ENCODE measurements at regions not wholly inside any gene's neighbourhood (a gene's known extent, or its start where the extent isn't known, plus 50 kb on each side); places are given as distances from the start of the nearest gene placed in this dataset.

GRCh38 chr2:146158072-146158674 is 1638.3 kb upstream of the ZEB2 start:
- no peak for DNase-seq

DNA sequence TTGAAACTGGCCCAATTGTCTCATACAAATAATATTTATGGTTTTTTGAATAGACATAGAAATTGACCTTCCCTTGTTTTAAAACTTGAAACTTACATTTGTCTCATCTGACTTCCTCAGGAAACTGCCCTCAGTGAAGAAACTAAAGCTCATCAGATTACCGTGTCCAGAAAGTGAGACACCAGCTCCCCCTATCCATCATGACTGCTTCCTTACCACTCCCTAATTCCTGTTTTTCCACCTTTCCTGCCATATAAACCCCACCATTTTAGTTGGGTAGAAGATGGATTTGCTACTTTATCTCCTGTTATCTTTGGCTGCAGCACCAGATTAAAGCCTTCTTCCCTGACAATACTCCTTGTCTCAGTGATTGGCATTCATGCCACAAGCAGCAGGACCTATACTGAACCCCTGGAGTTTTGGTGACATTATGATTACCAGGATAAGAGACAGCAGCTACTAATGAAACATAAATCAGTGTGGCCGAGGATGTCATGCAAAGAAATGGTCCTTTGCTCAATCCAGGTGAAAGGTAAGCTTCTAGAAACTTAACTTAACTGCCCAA is 1627.6 kb upstream of the ZEB2 start:
- DNase-seq, result no peak

GRCh38 chr2:146143971-146144370 is 1624.1 kb upstream of the ZEB2 start:
- DNase-seq, result peak; percentile 56

DNA sequence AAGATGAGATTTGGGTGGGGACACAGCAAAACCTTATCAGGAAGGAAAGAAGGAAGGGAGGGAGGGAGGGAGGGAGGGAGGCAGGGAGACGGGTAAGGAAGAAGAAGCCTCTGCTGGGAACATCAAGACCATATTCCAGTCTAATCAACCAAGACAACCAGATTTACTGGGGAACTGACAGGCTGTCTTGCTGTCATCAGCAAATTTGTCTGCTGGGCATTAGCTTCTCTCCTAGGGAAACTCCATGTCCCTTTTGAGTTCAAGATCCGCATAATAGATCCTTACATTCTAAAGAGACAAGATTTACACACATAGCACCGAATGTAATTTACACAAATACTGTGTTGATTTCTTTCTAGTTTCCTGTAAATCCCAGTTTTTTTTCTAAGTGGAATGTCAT is 1618.9 kb upstream of the ZEB2 start:
- DNase-seq, result no peak

GRCh38 chr2:146135245-146135644 is 1615.3 kb upstream of the ZEB2 start:
- DNase-seq, result no peak

DNA sequence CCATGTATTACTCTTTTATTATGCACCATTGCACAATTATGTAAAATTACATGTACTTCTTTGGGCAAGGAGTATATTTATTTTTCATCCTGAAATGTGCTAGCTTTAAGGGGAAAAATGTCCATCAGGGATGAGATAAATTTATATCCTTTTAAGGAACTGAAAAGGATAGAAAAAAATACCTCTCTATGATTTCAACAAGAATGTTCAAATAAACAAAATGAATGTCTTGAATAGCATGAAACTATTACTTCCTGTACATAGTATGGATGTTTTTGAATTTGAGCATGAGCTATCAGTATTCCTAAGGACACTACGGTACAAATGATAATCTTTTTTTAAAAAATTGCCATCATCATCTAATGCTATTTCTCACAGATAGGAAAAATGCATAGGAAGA is 1611.9 kb upstream of the ZEB2 start:
- no peak for DNase-seq

DNA sequence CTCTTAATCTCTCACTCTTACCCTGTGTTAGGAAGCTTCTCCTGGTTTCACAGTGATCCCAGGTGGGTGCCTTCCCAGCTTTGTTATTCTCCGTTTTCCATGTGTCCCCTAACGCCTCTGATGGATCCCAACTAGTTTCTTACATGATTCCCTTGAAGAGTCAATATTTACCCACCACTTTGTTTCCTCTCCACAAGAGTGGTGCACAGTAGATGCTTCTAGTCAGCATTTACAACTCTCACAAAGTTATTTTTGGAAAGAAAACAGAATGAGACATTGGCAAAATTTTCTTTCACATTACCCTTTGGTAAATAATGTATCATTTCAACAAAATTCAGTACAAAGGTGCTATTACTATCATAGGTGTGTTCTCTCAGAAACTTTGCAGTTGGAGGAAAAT is 1611.1 kb upstream of the ZEB2 start:
- DNase-seq, result no peak

DNA sequence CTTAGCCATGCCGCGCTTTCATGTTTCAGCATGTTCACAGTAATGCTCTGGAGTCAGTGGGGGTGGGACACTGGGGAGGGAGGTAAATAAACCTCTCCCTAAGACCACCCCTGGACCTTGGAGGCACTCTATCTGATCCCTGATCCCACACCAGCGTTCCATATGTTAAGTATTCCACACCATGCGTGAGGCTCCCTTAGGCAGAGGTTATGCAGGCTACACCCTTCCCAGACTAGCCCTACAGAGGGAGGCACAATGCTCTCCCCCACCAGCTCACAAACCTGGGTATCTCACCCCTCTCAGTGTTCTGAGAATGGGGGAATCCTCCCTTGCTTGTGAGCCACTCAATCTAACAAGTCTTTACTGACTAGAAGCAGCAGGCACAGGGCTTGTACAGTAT is 1610.4 kb upstream of the ZEB2 start:
- no peak for DNase-seq

DNA sequence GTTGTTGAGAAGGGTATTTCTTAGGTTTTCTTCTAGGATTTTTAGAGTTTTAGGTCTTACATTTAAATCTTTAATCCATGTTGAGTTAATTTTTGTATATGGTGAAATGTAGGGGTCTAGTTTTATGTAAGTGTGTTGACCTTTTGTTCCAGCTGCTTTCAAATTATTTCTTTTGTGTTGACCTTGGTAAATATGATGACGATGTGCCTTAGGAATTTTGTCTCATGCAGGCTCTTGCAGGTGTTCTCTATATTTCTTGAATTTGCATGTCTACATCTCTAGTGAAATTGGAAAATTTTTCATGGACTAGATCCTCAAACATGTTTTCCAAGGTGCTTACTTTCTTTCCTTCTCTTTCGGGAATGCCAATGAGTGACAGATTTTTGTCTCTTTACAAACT is 1609.3 kb upstream of the ZEB2 start:
- DNase-seq, result no peak

GRCh38 chr2:146128216-146128615 is 1608.3 kb upstream of the ZEB2 start:
- no peak for DNase-seq

GRCh38 chr2:146125551-146125950 is 1605.6 kb upstream of the ZEB2 start:
- DNase-seq, result no peak

DNA sequence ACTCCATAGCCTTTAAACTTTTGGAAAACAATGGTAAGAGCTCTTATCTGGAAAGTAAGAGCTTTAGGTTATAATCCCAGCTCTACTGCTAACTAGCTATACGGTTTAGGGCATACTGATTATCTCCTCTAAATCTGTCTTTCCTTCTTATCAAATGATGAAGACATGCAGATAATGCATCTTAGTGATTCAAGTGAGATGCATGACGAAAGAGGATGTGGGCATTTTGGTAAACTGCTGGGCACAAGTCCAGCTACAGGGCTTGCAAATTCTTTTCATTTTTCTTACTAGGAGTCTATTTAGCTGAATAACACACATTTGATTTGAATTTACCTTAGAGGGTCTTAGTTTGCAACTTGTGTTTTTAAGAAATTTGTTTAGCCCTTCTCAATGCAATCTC is 1604.8 kb upstream of the ZEB2 start:
- peak; percentile 69 for DNase-seq

DNA sequence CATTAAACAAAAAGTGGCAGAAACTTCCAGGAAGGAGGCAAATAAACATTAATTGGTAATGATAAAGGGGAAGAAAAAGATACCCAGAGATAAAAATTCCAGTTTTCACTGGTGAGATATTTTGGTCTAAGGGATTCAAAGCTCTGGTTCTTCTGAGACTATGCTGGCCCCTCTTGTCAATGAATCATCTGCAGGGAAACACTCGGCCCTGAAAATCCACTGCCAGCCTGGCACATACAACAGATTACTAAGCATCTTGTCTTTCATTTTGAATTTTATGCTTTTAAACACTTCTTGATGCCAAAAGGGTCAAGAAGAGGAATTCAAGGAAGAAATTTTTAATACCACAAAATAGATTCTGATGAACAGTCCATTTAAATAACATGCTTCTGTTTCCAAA is 1603.8 kb upstream of the ZEB2 start:
- DNase-seq, result no peak

GRCh38 chr2:146123256-146123655 is 1603.3 kb upstream of the ZEB2 start:
- no peak for DNase-seq

DNA sequence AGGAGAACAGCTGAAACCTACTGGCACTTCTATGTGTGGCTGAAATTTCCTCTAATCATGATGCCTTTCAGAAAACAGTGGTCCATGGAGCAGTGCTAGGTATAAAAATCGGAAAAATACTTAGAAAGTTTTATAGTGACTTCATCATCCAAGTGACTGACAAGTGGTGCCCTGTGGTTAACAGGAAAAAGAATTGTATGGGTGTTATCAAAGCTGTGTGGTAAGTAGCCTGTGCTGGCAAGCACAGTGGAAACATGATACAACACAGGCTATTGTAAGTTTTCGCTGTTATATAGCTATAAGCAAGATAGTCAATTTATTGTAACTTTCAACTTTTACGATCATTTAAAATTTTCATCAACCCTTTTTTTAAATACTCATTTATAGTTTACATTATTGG is 1599.7 kb upstream of the ZEB2 start:
- DNase-seq, result no peak

DNA sequence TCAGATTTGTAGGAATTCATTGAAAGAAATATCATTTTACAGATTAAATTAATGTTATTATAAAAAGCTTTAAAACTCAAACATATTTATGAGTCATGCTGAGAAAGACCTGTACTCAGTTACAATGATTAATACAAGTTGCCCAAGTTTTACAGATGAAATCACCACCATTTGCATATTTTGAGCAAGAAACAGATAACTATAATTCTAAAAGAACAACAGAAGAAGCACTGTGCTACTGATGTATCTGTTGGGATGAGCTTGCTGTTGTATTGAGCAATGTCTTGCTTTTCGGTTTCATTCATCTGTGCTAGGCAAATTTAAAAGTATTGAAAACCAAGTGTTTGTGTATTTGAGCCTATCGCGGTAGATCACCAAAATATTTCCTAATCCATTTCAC is 1589.1 kb upstream of the ZEB2 start:
- no peak for DNase-seq

- no peak for DNase-seq
These were observed 1574.3 kb upstream of the ZEB2 start for GRCh38 chr2:146094185-146094584.

- no peak for DNase-seq
These were observed 1561.5 kb upstream of the ZEB2 start for GRCh38 chr2:146081459-146081858.

GRCh38 chr2:146080925-146081324 is 1561.0 kb upstream of the ZEB2 start:
- no peak for DNase-seq

DNA sequence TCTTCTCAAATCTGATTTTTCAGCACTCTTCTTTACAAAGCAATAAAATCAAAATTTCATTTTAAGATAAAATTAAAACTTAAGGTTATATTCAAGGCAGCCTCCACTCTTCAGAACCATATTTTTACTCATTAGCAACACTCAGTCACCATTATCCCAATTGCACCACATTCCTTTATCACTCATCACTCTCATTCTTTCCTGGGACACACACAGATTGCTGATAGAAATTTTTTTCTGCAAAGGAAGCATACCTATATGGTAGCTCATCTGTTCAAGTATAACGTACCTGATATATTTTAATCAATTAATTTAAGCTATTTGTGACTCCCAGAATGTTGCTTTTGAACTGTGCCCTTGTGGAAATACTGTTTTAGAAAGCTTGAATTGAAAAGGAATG is 1559.3 kb upstream of the ZEB2 start:
- no peak for DNase-seq

DNA sequence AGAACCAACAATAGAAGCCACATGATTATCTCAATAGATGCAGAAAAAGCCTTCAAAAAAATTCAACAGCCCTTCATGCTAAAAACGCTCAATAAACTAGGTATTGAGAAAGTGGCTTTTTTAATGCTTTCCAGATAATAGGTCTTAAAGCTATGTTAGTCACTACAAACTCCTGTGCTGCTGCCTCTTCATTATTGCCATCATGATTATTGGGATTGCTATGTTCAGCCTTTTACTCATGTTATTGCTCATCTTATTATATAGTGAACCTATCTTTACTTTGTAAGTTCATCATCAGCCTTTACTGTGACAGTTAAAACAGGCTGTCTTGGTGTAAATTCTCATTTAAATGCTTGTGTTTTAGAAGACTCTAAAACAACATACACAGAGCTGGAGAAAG is 1557.2 kb upstream of the ZEB2 start:
- no peak for DNase-seq

GRCh38 chr2:146068051-146068450 is 1548.1 kb upstream of the ZEB2 start:
- peak; percentile 45 for DNase-seq

GRCh38 chr2:146048141-146048540 is 1528.2 kb upstream of the ZEB2 start:
- DNase-seq, result no peak

DNA sequence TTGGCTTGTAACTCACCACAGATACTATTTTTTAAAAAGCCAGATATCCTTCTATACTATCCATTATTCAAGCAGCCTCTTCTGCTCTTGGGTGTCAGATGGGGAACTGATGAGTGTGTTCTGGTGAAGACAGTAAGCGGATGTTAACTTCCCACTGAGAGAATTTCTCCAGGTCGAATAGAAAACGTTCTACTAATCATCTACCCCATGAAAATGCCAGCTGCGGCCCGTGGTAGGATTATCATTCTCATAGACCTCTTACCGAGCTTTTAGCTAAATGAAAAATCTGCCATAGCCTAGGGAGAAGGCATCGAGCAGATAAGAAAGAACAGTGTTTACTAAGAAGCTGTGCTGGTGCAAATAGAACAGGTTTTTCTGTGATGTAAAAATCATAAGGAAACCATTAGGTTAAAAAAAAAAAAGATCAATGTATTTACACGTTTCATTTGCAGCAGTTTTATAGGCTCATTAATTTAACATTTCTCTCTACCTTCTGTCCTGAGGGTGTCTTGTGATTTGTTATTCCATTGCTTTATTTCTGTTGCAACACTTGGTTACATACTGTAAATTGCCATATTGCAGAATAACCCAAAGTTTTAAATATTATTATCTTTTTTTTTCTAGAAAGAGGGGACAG is 1521.5 kb upstream of the ZEB2 start:
- DNase-seq, result no peak

- DNase-seq, result no peak
These were observed 1520.1 kb upstream of the ZEB2 start for GRCh38 chr2:146040051-146040450.
